Adrenal gland (tissue), 9 donors: ENCODE measurements at regions not wholly inside any gene's neighbourhood (a gene's known extent, or its start where the extent isn't known, plus 50 kb on each side); places are given as distances from the start of the nearest gene placed in this dataset.

Experiments used
- DNase-seq, 7 donors: peaks; one replicate each; pipeline ENCODE4 v3.0.0-alpha.2; 2019 to 2020
- H3K27ac ChIP-seq, 5 donors: fragments of 200-600 bp; sonication (generic) in 4 of 5; 1 replicate in 3 of 5; 2 replicates in 2 of 5; pipeline versions ENCODE4 v1.5.1 to v1.8.0; 2016 to 2020; ENCODE audit warnings: mild to moderate bottlenecking in 1 of 5
- H3K27me3 ChIP-seq: fragments of 200-600 bp; 2 replicates; pipeline ENCODE4 v1.8.0; 2021
- H3K36me3 ChIP-seq, 2 donors: fragments of 200-600 bp; replicated peaks in 1 of 2; 1 replicate in 1 of 2; 2 replicates in 1 of 2; pipeline versions ENCODE4 v1.5.1 to v1.8.0; 2018 to 2022
- H3K4me1 ChIP-seq, 2 donors: fragments of 200-600 bp; replicated peaks in 1 of 2; 1 replicate in 1 of 2; 2 replicates in 1 of 2; pipeline versions ENCODE4 v1.5.1 to v1.8.0; 2018 to 2021
- H3K4me3 ChIP-seq, 4 donors: fragments of 200-600 bp; sonication (generic) in 3 of 4; one replicate each; pipeline ENCODE4 v1.5.1; 2016 to 2018
- H3K9me3 ChIP-seq, 3 donors: fragments of 200-600 bp; sonication (generic) in 1 of 3; replicated peaks in 1 of 3; 1 replicate in 2 of 3; 2 replicates in 1 of 3; pipeline versions ENCODE4 v1.5.1 to v1.8.0; 2016 to 2021
- CTCF ChIP-seq, 6 experiments: fragments of 450-650 bp in 4 of 6; fragments of 200-600 bp in 2 of 6; sonication (generic) in 1 of 6; IDR thresholded peaks; 1 replicate in 5 of 6; 2 replicates in 1 of 6; pipeline versions ENCODE4 v1.5.1 to v1.8.0; 2016 to 2021; ENCODE audit warnings: antibody characterized with exemption in 6 of 6, mild to moderate bottlenecking in 2 of 6, moderate library complexity in 1 of 6
- POLR2A ChIP-seq, 2 donors: fragments of 450-650 bp; IDR thresholded peaks; one replicate each; pipeline ENCODE4 v1.6.1; 2017; ENCODE audit warnings: antibody characterized with exemption in 2 of 2, mild to moderate bottlenecking in 2 of 2, moderate library complexity in 1 of 2
- WGBS, 4 donors: extraction: QIAGEN DNeasy Blood & Tissue Kit in 2 of 4; methylation state at CpG; one replicate each; pipeline versions ENCODE4 v1.1.5 to v1.1.7; 2013 to 2017; 5-methylcytosine and 5-hydroxymethylcytosine counted together
- intact Hi-C, 2 donors: fragments of 100-400 bp; cut with DNase I; formaldehyde crosslinking; loops; one replicate each; pipeline versions ENCODE4 v1.14.1 to v1.15.0; 2022 to 2023
- donor health status: healthy with polysubstance abuse.
- donor health status: Bipolar disorder and iron deficiency.
- donor health status: DM: yes; HTN: yes; CAD: no.
- donor health status: DM: no; HTN: no; CAD: no.
- donor health status: DM: no; HTN: no; CAD: no.

GRCh38 chr21:23045955-23046354, 2047.7 kb downstream of the NCAM2 start:
- H3K36me3 ChIP-seq: no peaks in the 10 kb centered on the region
- TF ChIP-seq POLR2A (IDR thresholded peaks at IDR 0.05) (no peak), CTCF (IDR thresholded peaks at IDR 0.05) (no peak)
- H3K4me3 ChIP-seq: no peak overlapping the region
- no peaks in the 10 kb centered on the region for H3K27me3 ChIP-seq
- WGBS, 4 donors: 31 to 45% (median 40%) methylated on average over 1 of the region's 1 CpG
- no peaks in the 10 kb centered on the region for H3K4me1 ChIP-seq
- intact Hi-C loops: no loop called here
- no peak overlapping the region for H3K27ac ChIP-seq
- H3K9me3 ChIP-seq: peaks cover 0 to 4% (median 0%) of the 10 kb centered on the region in 3 donors
- DNase-seq: no peak

- WGBS, 4 donors: 0% methylated on average over 2 of the region's 2 CpGs
- no peak overlapping the region for H3K27ac ChIP-seq
- no peaks in the 10 kb centered on the region for H3K4me1 ChIP-seq
- H3K27me3 ChIP-seq: no peaks in the 10 kb centered on the region
- TF ChIP-seq CTCF (IDR thresholded peaks at IDR 0.05) (no peak), POLR2A (IDR thresholded peaks at IDR 0.05) (no peak)
- no peak overlapping the region for H3K4me3 ChIP-seq
- no peak for DNase-seq
- intact Hi-C loops: no loop called here
- H3K9me3 ChIP-seq: no peaks in the 10 kb centered on the region
- H3K36me3 ChIP-seq: no peaks in the 10 kb centered on the region
These were observed 2069.5 kb downstream of the NCAM2 start for GRCh38 chr21:23067672-23068071.

GRCh38 chr21:23083242-23083641, 2085.0 kb downstream of the NCAM2 start:
- TF ChIP-seq CTCF (IDR thresholded peaks at IDR 0.05) (no peak), POLR2A (IDR thresholded peaks at IDR 0.05) (no peak)
- DNase-seq: no peak
- Histone ChIP-seq H3K27me3 (no peaks in the 10 kb centered on the region), H3K9me3 (peaks cover 0 to 10% (median 0%) of the 10 kb centered on the region in 3 donors), H3K4me3 (no peak overlapping the region), H3K36me3 (no peaks in the 10 kb centered on the region), H3K27ac (no peak overlapping the region), H3K4me1 (no peaks in the 10 kb centered on the region)
- 45 to 92% (median 90%) methylated on average over 2 of the region's 2 CpGs for WGBS, 4 donors
- intact Hi-C loops: no loop called here

GRCh38 chr21:23093259-23093658, 2095.1 kb downstream of the NCAM2 start:
- peaks cover 0 to 6% (median 0%) of the 10 kb centered on the region in 3 donors for H3K9me3 ChIP-seq
- intact Hi-C loops: no loop called here

More at GRCh38 chr21:23093259-23093658, 2095.1 kb downstream of the NCAM2 start:
- no peaks in the 10 kb centered on the region for H3K27me3 ChIP-seq
- no peak for DNase-seq
- H3K4me1 ChIP-seq: no peaks in the 10 kb centered on the region
- no peaks in the 10 kb centered on the region for H3K36me3 ChIP-seq
- H3K27ac ChIP-seq: no peak overlapping the region
- TF ChIP-seq POLR2A (IDR thresholded peaks at IDR 0.05) (no peak), CTCF (IDR thresholded peaks at IDR 0.05) (no peak)
- H3K4me3 ChIP-seq: no peak overlapping the region
- 69 to 87% (median 77%) methylated on average over 2 of the region's 2 CpGs for WGBS, 4 donors
